HG02970 (cell line): ENCODE measurements at regions not wholly inside any gene's neighbourhood (a gene's known extent, or its start where the extent isn't known, plus 50 kb on each side); places are given as distances from the start of the nearest gene placed in this dataset.

Experiments used
- ATAC-seq: cut with Tn5 transposase; IDR thresholded peaks from one replicate; pipeline ENCODE4 v1.9.1; 2021; ENCODE audit warnings: mild to moderate bottlenecking, moderate library complexity, moderate number of reproducible peaks; ENCODE audit not compliant: unreplicated experiment, low FRiP score

GRCh38 chr1:38283696-38284470 is 237.3 kb upstream of the POU3F1 start:
- no peak for ATAC-seq

- ATAC-seq, result no peak
Observed at GRCh38 chr1:38279148-38279547, 232.6 kb upstream of the POU3F1 start.

GRCh38 chr1:38277646-38278045 is 231.1 kb upstream of the POU3F1 start:
- no peak for ATAC-seq

- ATAC-seq, result no peak
Observed at GRCh38 chr1:38275960-38276359, 229.4 kb upstream of the POU3F1 start.

DNA sequence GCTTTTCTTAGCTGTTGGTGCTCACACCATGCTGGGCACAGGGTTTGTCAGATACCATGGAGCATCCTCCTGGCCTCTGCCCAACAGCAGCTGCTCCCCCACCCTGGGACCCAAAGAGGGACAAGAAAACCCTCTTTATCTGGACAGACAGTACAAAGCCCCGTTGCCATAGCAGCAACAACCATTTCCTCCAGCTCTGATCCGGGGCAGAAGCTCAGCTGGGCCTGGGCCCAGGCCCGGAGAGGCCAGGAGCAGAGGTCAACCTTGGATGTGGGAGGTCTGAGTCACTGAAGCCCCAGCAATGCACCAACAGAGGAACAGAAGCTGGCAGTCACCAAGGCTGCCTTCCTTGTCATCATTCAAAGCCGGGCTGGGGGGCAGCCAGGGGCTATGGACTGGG is 228.4 kb upstream of the POU3F1 start:
- no peak for ATAC-seq

DNA sequence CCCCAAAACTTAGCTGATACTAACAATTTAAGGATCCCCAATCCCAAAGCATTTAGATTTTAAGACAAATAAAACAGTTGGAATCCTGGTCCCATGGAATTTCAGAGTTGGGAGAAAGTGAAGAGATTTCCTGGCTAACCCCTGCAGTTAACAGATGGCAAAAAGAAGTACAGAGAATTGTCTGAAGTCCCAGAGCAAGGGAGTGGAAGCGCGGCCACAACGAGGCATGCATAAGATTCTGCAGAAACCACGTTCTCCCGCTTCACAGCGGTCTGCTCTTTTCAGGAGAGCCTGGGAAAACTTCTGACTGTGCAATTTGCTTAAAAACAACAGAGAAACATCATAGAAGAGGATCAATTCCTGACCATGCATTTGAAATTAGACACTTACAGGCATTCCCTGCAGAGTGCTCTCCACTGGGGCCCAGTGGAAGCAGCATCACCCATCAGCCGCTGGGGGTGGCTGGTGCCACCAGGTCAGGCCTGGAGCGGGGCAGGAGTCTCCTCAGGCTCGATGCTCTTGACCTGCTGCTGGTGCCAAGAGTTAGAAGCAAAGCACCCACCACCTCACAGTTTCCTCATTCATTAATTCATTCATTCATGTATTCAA is 226.7 kb upstream of the POU3F1 start:
- ATAC-seq, result no peak

GRCh38 chr1:38272515-38272914 is 225.9 kb upstream of the POU3F1 start:
- no peak for ATAC-seq

GRCh38 chr1:38270849-38271633 is 224.4 kb upstream of the POU3F1 start:
- no peak for ATAC-seq

- no peak for ATAC-seq
Observed at GRCh38 chr1:38269923-38270848, 223.6 kb upstream of the POU3F1 start.

- no peak for ATAC-seq
Observed at GRCh38 chr1:38268226-38268625, 221.6 kb upstream of the POU3F1 start.

GRCh38 chr1:38267037-38268036 is 220.7 kb upstream of the POU3F1 start:
- ATAC-seq, result no peak

- ATAC-seq, result no peak
Observed at GRCh38 chr1:38266197-38266520, 219.6 kb upstream of the POU3F1 start.

DNA sequence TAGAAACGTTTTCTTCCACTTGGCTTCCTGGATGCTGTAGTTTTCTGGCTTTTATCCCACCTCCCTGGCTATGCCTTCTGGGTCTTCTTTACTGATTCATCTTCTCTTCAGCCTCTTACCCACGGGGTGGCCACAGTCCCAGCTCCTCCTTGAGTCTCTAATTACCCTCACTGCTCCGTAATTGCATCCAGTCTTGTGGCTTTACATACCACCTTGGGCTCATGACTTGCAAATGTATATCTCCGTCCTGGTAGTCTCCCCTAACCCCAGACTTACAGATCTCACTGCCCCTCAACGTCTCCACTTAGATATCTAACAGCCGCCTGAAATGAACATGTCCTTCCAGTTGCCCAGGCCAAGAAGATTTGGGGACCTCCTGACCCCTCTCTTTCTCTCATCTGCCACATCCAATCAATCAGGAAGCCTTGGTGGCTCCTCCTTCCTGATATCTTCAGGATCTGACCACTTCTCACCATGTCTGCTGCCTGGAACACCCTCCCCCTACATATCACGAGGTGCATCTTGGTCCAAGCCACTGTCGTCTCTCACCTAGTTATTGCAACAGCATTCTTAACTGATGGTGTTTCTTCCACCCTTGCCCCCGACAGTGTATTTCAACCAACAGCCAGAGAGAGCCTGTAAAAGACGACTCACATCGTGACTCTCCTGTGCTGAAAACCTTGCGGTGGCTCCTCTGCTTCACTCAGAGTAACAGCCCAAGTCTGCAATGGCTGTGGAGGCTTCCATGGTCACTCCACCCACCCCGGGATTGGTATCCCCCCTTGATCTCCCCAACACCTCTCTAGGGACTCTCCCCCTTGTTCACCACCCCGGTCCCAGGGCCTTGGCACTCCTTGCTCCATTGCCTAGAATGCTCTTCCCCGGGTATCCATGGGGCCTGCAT is 219.0 kb upstream of the POU3F1 start:
- ATAC-seq, result no peak

DNA sequence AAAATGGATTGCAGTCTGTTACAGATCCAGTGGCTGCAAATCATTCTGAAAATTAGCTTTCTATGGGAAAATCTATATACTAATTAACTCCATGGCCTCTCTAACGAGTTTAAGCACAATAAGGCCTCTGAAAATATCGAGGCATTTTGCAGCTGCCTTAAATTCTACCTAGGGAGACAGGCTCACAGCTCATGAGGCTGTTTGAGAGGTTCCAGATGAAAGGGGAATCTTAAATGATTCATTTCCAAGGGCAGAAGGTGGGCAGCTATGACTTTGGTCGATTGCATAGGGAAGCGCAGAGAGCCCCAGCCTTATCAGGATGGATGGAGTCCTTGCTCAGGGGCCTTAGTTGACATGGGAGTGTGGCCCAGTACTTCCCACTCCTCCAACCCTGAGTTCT is 216.8 kb upstream of the POU3F1 start:
- no peak for ATAC-seq

- no peak for ATAC-seq
Observed at GRCh38 chr1:38261574-38261973, 215.0 kb upstream of the POU3F1 start.

GRCh38 chr1:38258085-38258627 is 211.6 kb upstream of the POU3F1 start:
- no peak for ATAC-seq

DNA sequence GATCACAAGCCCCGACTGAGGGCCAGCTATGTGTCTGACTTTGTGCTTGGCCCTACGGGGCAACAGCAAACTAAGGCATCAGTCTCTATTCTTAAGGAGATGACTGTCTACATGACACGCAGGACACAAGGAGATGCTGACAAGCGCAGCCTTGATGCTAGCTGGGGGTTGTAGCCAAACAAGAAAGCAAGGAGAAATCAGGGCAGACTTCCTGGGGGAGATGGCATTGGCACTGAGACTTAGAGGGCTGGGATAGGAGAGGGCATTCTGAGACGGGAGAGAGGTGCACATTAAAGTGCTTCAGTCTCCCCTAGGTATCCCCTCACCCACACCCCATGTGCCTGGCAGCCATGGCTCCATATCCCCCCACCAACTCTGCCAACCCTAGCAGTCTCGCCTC is 210.8 kb upstream of the POU3F1 start:
- no peak for ATAC-seq

- no peak for ATAC-seq
Observed at GRCh38 chr1:38256072-38256471, 209.5 kb upstream of the POU3F1 start.
